Upper lobe of left lung (tissue), 6 donors: ENCODE measurements at regions not wholly inside any gene's neighbourhood (a gene's known extent, or its start where the extent isn't known, plus 50 kb on each side); places are given as distances from the start of the nearest gene placed in this dataset.

Experiments used
- ATAC-seq, 2 donors: fragments of 200-7000 bp; cut with Tn5 transposase; one replicate each; pipeline ENCODE4 v1.9.1; 2022; ENCODE audit warnings: mild to moderate bottlenecking in 2 of 2, moderate library complexity in 2 of 2; ENCODE audit not compliant: low FRiP score in 2 of 2
- DNase-seq, 2 donors: peaks; one replicate each; pipeline ENCODE4 v3.0.0-alpha.2; 2019 to 2020
- H3K27ac ChIP-seq, 4 donors: fragments of 200-600 bp; sonication (generic); one replicate each; pipeline ENCODE4 v1.5.1; 2016 to 2019
- H3K27me3 ChIP-seq, 4 donors: fragments of 200-600 bp; sonication (generic); one replicate each; pipeline ENCODE4 v1.5.1; 2017 to 2019
- H3K36me3 ChIP-seq, 4 donors: fragments of 200-600 bp; sonication (generic); one replicate each; pipeline ENCODE4 v1.5.1; 2016 to 2019
- H3K4me1 ChIP-seq, 4 donors: fragments of 200-600 bp; sonication (generic); one replicate each; pipeline ENCODE4 v1.5.1; 2018 to 2019
- H3K4me3 ChIP-seq, 4 donors: fragments of 200-600 bp; sonication (generic); one replicate each; pipeline ENCODE4 v1.5.1; 2017 to 2019; ENCODE audit warnings: mild to moderate bottlenecking in 2 of 4, moderate library complexity in 1 of 4
- H3K9me3 ChIP-seq, 4 donors: fragments of 200-600 bp; sonication (generic); one replicate each; pipeline ENCODE4 v1.5.1; 2018 to 2019
- EP300 ChIP-seq, 4 donors: sonication (generic); formaldehyde crosslinking; IDR thresholded peaks; one replicate each; pipeline ENCODE4 v1.5.1; 2017; ENCODE audit warnings: antibody characterized with exemption in 4 of 4, control low read depth in 2 of 4
- POLR2A ChIP-seq, 4 donors: fragments of 450-650 bp; IDR thresholded peaks; one replicate each; pipeline ENCODE4 v1.5.1; 2016 to 2017; ENCODE audit warnings: antibody characterized with exemption in 4 of 4, mild to moderate bottlenecking in 2 of 4
- POLR2AphosphoS5 ChIP-seq, 2 donors: sonication (generic); formaldehyde crosslinking; IDR thresholded peaks; one replicate each; pipeline ENCODE4 v1.5.1; 2017; ENCODE audit warnings: antibody characterized with exemption in 2 of 2
- WGBS, 2 donors: methylation state at CpG; one replicate each; pipeline ENCODE4 v1.1.5; 2017 to 2018; 5-methylcytosine and 5-hydroxymethylcytosine counted together
- TF ChIP-seq, protein P1 (sequence below), 6 experiments: fragments of 450-650 bp in 4 of 6; fragments of 200-600 bp in 2 of 6; sonication (generic) in 2 of 6; IDR thresholded peaks; one replicate each; pipeline ENCODE4 v1.5.1; 2016 to 2019; ENCODE audit warnings: antibody characterized with exemption in 6 of 6
- donor health status: DM: no; HTN: no; CAD: no; lungs with moderate emphysema.
- donor health status: DM: no; HTN: yes; CAD: no; lungs with severe emphysema.

- Histone ChIP-seq H3K27ac (no peak overlapping the region), H3K27me3 (no peaks in the 10 kb centered on the region), H3K4me1 (no peaks in the 10 kb centered on the region), H3K36me3 (no peaks in the 10 kb centered on the region), H3K9me3 (peaks cover 0 to under 1% (median 0%) of the 10 kb centered on the region in 4 donors), H3K4me3 (no peak overlapping the region)
- ATAC-seq (no peak), DNase-seq (no peak)
- WGBS, 2 donors: 84% methylated on average over 5 of the region's 5 CpGs
- TF ChIP-seq POLR2AphosphoS5 (IDR thresholded peaks at IDR 0.05) (no peak), EP300 (IDR thresholded peaks at IDR 0.05) (no peak), POLR2A (IDR thresholded peaks at IDR 0.05) (no peak)
- TF ChIP-seq, protein P1, sequence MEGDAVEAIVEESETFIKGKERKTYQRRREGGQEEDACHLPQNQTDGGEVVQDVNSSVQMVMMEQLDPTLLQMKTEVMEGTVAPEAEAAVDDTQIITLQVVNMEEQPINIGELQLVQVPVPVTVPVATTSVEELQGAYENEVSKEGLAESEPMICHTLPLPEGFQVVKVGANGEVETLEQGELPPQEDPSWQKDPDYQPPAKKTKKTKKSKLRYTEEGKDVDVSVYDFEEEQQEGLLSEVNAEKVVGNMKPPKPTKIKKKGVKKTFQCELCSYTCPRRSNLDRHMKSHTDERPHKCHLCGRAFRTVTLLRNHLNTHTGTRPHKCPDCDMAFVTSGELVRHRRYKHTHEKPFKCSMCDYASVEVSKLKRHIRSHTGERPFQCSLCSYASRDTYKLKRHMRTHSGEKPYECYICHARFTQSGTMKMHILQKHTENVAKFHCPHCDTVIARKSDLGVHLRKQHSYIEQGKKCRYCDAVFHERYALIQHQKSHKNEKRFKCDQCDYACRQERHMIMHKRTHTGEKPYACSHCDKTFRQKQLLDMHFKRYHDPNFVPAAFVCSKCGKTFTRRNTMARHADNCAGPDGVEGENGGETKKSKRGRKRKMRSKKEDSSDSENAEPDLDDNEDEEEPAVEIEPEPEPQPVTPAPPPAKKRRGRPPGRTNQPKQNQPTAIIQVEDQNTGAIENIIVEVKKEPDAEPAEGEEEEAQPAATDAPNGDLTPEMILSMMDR (IDR thresholded peaks at IDR 0.05): no peak
Observed at GRCh38 chr10:117425974-117426566, 50.8 kb upstream of the PDZD8 start.

DNA sequence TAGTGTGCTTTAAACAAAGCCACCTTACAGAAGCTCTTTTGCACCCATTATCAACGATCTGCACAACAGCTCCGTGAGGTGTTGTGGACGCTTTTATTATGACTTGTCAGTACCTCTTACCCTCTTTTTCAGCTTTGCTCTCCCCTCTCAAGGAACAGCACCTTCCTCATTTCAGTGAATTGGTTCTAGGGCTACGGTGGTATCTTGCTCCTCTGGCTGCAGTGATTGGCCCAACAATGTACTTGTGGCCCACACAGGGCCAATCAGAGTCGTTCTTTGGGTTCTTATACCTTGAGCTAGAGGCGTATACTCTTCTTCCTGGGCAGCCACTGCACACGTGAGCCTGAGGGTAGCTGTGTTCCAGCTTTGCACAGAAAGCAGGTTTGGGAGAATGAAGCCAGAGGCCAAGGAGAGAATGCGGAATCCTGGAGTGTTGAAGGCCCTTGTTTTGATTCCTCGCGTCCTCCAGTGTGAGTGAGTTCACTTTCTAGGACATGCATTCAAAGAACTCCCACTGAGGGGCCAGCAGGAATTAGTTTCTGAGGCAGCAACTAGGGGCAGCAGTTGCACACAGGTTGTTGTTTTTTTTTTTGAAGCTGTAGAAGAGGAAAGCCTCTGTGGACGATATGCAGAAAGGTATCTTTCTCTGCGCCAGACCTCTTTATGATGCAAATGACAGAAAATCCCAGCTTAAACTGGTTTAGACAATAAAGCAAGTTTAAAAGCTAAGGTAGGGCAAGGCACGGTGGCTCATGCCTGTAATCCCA is 49.8 kb upstream of the PDZD8 start:
- no peaks in the 10 kb centered on the region for H3K27me3 ChIP-seq
- H3K4me1 ChIP-seq: no peaks in the 10 kb centered on the region
- H3K4me3 ChIP-seq: no peak overlapping the region
- 82 to 83% methylated on average over 13 of the region's 13 CpGs for WGBS, 2 donors
- TF ChIP-seq POLR2AphosphoS5 (IDR thresholded peaks at IDR 0.05): no peak
- TF ChIP-seq, protein P1 (IDR thresholded peaks at IDR 0.05): no peak
- no peak for TF ChIP-seq POLR2A (IDR thresholded peaks at IDR 0.05)
- TF ChIP-seq EP300 (IDR thresholded peaks at IDR 0.05): no peak
- DNase-seq (no peak), ATAC-seq (no peak)
- H3K9me3 ChIP-seq: peaks cover 0 to 5% (median 0%) of the 10 kb centered on the region in 4 donors
- no peak overlapping the region for H3K27ac ChIP-seq
- no peaks in the 10 kb centered on the region for H3K36me3 ChIP-seq
